CD4-positive, alpha-beta T cell treated with Interleukin-10 for 1 hour (primary cell): ENCODE measurements at regions not wholly inside any gene's neighbourhood (a gene's known extent, or its start where the extent isn't known, plus 50 kb on each side); places are given as distances from the start of the nearest gene placed in this dataset.
"Not testable (repeated sequence)": the region's sequence is repeated elsewhere in the genome, so short reads cannot be mapped to it uniquely, and the experiment has no call there.

Experiments
- DNase-seq: peaks from one replicate; pipeline ENCODE4 v3.0.0-alpha.2; 2020

GRCh38 chr5:86671536-86671935 is 53.8 kb downstream of the COX7C start:
- no peak for DNase-seq

- no peak for DNase-seq
These were observed 56.3 kb downstream of the COX7C start for GRCh38 chr5:86674069-86674468.

DNA sequence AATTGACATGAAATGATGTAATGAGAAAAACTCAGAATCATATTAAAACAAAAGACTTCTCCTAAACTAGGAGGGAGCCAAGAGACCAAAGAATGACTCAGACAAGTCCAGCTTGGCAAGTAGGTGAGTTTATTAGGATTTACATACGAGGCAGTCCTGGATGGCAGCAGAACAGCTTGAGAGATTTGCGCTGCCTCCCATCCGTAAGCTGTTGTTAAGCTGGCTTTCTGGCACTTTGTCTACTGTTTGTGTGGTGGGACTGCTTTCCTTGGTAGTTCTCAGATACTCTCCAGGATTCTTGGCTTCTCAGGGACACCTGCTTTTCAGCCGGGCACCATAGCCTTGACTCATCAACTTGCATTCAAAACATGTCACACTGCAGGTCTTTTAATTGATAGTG is 57.6 kb downstream of the COX7C start:
- DNase-seq = no peak

GRCh38 chr5:86679529-86679928 is 61.8 kb downstream of the COX7C start:
- peak; percentile 30 for DNase-seq

- DNase-seq = no peak
These were observed 62.2 kb downstream of the COX7C start for GRCh38 chr5:86679949-86680348.

DNA sequence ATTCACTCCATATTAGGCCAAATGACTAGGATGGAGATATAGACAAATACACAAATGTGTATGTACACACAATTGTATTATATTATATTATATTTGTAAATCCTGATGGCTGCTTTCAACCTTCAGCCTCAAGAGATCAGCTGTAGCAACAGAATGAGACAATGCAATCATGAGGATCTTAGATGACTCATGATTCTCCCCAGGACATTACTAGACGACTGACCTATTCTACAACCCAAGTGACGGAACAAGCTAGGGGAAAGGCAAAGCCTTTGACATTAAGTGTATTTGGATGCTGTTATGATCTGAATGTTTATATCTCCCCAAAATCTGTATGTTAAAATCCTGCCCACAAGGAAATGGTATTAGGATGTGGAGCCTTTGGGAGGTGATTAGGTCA is 66.5 kb downstream of the COX7C start:
- no peak for DNase-seq

DNA sequence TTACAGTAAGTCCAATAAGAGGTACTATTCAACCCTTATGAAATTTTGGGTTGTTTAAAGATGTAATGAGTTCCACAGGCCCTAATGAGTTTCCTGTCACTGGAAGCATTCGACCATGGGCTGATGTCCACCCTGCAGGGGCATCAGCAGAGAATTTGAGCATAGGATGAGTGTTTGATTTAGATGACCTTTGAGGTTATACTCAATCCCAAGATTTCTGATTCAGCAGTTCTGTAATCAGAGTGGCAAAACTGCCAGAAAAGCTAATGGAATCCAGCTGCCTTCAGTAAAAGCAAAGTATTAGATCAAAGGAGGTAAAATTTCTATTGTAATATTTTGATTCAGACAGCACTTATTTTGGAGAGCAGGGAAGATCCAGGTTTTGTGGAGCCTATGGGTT is 68.3 kb downstream of the COX7C start:
- no peak for DNase-seq

DNA sequence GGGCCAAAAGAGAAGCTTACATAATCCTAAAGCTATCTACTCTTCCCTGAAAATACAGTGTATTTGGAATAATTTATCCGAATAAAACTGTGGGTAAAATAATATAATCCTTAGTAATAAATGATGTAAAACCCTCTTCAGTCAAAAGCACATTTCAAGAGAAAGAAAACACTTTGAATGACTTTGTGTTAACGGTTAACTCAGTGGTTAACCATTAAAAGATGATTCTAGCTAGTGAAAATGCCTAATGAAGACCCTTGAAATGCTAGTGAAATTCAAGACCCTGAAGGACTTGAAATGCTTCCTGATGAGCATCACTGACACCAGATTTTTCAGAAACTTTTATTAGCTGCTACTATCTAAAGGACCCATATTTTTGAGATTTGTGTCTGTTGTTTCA is 70.7 kb downstream of the COX7C start:
- DNase-seq = no peak

DNA sequence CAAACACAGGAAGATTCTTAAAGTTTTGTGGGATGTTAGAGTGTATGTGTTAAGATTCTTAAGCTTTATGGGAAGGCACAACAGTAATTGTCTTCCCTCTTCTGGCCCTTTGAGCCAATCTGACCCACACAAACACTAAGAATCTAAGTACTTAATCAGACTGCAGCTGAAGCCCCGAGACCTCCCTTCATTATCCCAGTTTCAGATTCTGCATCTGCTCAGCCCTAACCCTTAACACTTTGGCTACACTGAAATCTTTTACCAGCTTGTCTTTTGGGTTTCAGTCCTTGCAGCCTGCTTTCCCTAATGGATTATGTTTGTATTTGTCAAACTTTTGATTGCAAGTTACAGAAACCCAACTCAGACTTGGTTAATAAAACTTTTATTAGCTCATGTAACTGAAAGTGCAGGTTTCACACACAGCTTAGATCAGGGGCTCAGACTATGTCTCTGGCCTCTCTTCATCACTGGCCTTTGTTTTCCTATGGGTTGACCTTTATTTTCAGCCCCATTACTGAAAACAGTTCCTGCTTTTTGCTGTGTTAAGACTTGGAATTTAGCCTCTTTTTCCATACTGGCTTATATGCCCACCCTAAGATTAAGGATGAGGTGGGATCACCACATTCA is 71.5 kb downstream of the COX7C start:
- DNase-seq = no peak

DNA sequence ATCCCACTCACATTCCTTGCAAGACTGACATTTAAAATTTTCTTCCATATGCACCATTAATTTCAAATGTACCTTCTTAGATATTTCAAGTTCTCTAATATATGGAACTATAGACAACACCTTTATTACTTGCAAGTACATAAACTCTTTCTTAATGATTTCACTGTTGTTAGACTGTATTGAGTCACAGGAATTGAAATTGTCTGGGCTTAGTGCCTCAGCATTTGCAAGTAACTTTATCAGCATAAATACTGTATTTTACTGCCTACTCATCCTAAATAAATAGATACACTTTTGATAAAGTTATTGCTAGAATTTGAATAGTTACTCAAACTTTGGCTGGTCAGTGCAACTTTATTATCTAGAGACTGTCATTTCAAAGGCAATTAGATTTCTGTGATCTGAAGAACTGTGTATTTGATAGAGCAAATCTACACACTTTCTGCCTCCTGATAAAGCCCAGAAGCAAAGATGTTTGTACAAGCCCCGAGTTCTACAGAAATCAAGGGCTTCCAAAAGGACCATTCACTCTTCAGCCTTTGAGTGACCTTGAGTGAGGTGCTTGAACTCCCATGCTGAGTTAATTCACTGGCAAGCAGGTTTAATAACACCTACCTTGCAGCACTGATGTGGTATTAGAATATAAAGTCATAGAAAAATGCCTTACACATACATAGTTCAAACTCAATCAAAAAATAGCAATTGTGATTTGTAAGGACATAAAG is 91.6 kb downstream of the COX7C start:
- DNase-seq = no peak

DNA sequence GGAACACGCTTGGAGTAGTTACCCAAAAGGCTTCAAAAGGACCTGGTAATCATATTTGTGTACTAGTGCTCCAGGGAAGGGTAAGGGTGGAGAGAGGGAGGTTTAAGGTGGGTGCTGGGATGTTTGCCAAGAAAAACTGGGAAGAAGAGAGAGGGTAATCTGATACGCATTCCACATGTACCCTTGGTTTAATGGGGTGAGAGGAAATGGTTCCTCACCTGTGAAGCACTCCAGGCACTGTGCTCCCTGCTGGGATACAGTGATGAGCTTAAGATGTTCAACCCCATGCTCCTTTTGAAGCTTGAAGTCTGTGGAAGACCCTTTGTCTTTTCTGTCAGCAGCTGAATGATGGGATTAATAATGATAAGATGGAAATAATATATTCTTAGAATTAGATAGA is 98.4 kb downstream of the COX7C start:
- no peak for DNase-seq

- DNase-seq = not testable (repeated sequence)
These were observed 113.8 kb downstream of the COX7C start for GRCh38 chr5:86731319-86732117.

DNA sequence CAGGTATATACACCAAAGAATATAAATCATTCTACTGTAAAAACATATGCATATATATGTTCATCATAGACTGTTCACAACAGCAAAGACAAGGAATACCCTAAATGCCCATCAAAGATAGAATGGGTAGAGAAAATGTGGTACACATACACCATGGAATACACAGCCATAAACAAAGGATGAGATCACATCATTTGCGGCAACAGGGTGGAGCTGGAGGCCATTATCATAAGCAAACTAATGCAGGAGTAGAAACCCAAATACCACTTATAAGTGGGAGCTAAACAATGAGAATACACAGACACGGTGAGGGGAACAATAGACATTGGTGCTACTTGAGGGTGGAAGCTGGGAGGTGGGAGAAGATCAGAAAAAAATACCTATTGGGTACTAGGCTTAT is 117.6 kb downstream of the COX7C start:
- no peak for DNase-seq

DNA sequence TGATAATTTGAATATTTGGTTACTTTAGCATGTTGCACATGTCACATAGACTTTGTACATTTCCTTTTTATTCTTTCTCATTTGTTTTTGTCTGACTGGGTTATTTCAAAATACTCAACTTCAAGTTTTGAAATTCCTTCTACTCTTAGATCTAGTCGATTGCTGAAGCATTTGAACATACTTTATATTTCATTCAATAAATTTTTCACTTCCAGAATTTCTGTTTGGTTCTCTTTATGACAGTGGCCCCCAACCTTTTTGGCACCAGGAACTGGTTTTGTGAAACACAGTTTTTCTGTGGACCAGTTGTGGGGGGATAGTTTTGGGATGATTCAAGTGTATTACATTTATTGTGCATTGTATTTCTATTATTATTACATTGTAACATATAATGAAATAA is 119.8 kb downstream of the COX7C start:
- DNase-seq = no peak

DNA sequence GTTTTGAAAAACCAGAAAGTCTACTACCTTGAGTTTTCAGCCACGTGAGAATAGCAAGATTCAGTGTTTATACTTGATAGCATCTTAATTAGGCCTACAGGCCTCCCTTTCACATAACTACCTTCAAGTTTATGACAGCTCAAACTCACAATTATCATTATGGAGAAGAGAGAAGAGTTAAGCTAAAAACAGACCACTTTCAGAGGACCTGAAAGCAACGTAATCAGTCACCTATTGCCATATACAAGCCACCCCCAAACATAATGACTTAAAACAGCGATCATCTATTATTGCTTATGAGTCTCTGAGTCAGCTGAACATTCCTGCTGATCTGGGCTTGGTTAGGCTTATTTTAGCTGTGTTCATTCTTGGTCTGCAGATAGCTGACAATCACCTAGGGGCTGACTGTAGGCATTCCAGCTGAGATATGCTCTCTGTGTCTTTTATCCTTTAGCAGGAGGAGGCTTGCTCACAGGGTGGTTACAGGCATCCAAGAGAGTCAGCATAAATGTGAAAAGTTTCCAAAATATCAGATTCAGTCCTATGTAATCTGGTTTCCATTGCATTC is 130.9 kb downstream of the COX7C start:
- no peak for DNase-seq

GRCh38 chr5:86749841-86750240 is 132.1 kb downstream of the COX7C start:
- DNase-seq = no peak

DNA sequence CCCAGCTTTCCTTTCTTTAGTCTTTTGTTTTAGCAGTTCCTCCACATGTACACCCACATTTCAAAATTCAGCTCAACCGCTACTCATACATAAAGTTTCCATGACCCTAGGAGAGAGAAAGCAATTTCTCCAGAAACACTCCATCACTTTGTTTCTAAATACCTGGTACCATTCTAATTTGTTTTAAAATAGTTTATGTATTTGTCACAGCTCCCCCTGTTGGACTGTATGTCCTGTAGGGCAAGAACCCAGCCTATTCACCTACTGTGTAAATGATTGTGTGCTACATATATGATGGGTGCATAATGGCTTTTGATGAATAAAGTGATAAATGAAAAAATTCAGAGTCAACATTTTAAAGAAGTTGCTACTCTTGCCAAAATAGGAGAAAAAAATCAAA is 139.1 kb downstream of the COX7C start:
- no peak for DNase-seq

DNA sequence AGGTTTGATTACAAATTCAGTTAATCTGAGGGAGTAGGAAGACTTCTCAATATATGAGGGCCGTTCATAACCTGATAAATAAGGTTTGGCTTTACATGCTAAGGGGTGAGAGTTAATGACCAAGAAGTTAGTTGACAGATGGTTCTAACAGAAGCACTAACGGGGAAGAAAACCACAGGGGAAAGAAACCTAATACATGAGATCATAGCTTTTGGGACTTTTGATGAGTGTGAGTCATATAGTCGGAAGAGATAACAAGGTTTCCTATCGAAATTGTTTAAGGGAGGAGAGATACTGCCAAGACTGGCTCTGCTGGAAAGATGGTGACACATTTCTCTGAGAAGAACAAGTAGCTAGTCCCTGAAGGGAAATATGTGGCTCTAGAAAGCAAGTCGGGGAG is 140.1 kb downstream of the COX7C start:
- DNase-seq = no peak

DNA sequence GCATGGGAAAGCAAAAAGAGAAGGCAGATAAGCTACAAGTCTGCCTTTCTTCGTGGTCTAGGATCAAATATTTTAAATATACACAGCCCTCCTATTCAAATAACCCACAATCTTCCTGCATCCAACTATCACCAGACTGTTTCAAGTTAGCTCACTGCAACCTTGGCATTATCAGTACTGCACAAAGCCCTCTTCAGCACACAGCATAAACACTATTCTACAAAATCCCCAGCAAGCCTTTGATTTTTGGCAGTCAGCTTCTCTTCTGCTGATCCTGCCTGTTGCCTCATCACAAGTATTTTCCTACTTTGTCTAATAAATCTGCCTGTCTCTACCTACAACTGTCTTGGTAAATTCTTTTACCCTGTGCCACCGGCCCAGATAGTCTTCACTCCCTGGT is 142.9 kb downstream of the COX7C start:
- no peak for DNase-seq

GRCh38 chr5:86763929-86764328 is 146.2 kb downstream of the COX7C start:
- no peak for DNase-seq

DNA sequence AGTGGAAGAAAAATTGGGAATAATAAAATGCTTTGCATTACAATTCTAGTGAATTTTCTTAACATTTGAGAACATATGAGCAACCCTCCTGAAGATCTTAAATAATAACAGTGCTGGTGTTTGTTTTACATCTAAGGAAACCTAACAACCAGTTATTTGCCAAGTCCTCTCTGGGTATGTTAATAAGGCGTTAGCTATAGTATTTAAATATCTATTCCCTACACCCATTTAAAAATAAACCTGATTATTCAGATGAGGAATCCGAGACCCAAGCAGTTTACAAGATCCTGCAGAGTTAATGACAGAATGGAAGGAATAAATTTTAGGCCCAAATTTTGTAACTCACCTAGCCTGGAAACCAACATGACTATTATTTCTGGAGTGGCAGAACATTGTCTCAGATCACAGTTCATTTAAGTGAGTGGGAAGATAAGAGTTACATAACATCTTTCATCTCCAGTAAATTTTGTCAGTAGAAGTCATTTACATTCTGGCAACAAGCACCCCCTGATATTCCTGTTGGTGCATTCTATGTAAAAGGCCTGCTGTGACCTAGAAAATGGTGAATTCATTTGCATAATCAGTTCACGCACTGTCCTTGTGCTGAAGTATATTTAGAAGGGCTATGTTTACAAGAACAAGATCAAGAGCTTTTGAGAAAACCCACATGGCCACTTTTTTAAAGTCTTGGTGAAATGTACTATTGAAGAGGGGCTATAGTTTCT is 148.2 kb downstream of the COX7C start:
- DNase-seq = no peak

DNA sequence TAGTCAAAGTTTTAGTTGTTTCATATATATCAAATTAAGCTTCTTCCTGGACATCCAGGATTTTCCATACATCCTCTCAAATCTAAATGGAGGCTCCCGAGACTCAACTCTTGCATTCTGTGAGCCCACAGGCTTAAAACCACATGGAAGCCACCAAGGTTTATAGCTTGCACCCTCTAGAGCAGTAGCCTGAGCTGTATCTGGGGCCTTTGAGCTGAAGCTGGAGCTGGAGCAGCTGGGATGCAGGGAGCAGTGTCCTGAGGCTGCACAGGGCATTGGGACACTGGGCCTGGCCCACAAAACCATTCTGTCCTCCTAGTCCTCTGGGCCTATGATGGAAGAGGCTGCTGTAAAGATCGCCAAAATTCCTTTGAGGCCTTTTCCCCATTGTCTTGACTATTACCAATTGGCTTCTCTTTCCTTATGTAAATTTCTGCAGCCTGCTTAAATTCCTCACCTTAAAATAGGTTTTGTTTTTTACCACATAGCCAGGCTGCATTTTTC is 151.0 kb downstream of the COX7C start:
- no peak for DNase-seq

DNA sequence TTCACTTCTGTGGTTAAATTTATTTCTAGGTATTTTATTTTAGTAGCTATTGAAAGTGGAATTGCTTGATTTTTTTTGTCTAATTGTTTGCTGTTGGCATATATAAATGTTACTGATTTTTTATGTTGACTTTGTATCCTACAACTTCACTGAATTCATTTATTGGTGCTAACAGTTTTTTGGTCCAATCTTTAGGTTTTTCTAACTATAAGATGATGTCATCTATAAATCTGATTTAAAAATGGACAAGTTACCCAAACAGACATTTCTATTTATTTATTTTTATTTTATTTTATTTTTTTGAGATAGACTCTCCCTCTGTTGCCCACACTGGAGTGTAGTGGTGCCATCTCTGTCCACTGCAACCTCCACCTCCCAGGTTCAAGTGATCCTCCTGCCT is 162.3 kb downstream of the COX7C start:
- DNase-seq = no peak
